ENCODE measurements at regions not wholly inside any gene's neighbourhood (a gene's known extent, or its start where the extent isn't known, plus 50 kb on each side); places are given as distances from the start of the nearest gene placed in this dataset. TPM values are rescaled to one million over a fixed set of nuclear protein-coding genes. Genes with fewer than 3 reads are reported as not detected.

DNA sequence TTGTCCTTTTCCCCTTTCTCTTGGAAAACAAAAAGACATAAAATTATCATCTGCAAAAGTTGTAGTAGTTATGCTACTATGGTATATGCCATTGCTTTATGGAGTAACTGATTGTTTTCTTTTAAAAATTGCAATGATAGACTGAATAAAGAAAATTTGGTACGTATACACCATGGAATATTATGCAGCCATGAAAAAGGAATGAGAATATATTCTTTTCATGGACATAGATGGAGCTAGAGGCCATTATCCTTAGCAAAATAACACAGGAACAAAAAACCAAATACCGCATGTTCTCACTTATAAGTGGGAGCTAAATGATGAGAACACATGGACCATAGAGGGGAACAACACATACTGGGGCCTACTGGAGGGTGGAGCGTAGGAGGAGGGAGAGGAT lies 538.8 kb downstream of the PLXDC2 start:
- no peaks in the 10 kb centered on the region for H3K36me3 Mint-ChIP-seq (ENCODE audit: low read depth)
- no peaks in the 10 kb centered on the region for H3K4me1 Mint-ChIP-seq (ENCODE audit: low read depth)
- no peaks in the 10 kb centered on the region for H3K27me3 Mint-ChIP-seq (ENCODE audit: low read depth)
- ChIA-PET POLR2A (no interaction called here), CTCF (no interaction called here)
- peaks cover 12% of the 10 kb centered on the region for H3K9me3 Mint-ChIP-seq (ENCODE audit: insufficient read depth)
- ATAC-seq (no peak), DNase-seq (no peak)
- H3K4me3 Mint-ChIP-seq: no peak overlapping the region
- no peak overlapping the region for H3K27ac Mint-ChIP-seq

- DNase-seq (no peak), ATAC-seq (no peak)
- no peaks in the 10 kb centered on the region for H3K27me3 Mint-ChIP-seq (ENCODE audit: low read depth)
- H3K9me3 Mint-ChIP-seq (ENCODE audit: insufficient read depth): peaks cover 5% of the 10 kb centered on the region
- H3K4me3 Mint-ChIP-seq: no peak overlapping the region
- no peak overlapping the region for H3K27ac Mint-ChIP-seq
- no peaks in the 10 kb centered on the region for H3K4me1 Mint-ChIP-seq (ENCODE audit: low read depth)
- no peaks in the 10 kb centered on the region for H3K36me3 Mint-ChIP-seq (ENCODE audit: low read depth)
- POLR2A ChIA-PET: no interaction called here
- CTCF ChIA-PET: no interaction called here
Observed at GRCh38 chr10:20354166-20354565, 537.9 kb downstream of the PLXDC2 start.

GRCh38 chr10:20350509-20350908 lies 534.3 kb downstream of the PLXDC2 start:
- H3K9me3 Mint-ChIP-seq (ENCODE audit: insufficient read depth): peaks cover 5% of the 10 kb centered on the region
- ATAC-seq: no peak
- no peaks in the 10 kb centered on the region for H3K27me3 Mint-ChIP-seq (ENCODE audit: low read depth)
- DNase-seq: no peak
- H3K27ac Mint-ChIP-seq: no peak overlapping the region
- H3K4me1 Mint-ChIP-seq (ENCODE audit: low read depth): no peaks in the 10 kb centered on the region
- no peaks in the 10 kb centered on the region for H3K36me3 Mint-ChIP-seq (ENCODE audit: low read depth)
- ChIA-PET POLR2A (no interaction called here), CTCF (no interaction called here)
- no peak overlapping the region for H3K4me3 Mint-ChIP-seq

DNA sequence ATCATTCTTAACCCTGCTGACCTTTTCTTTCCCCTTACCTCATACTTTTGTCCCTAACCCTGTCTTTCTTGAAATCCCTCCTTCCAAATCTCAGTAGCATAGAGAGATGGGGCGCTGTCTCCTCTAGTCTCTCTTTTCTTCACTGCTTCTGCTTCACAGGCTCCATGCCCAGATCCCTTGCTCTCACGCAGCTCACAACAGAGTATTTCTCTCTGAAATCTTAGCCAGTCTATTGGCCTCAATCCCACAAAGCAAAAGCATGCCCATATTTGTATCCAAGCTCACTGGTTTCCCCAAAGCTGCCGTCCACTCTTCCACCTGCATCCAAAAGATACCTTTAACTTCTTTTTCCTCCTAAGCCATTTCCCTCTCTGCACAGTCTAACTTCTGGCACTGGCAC lies 526.8 kb downstream of the PLXDC2 start:
- ATAC-seq (no peak), DNase-seq (no peak)
- Mint-ChIP-seq H3K4me1 (ENCODE audit: low read depth) (no peaks in the 10 kb centered on the region), H3K27ac (no peak overlapping the region), H3K36me3 (ENCODE audit: low read depth) (no peaks in the 10 kb centered on the region), H3K27me3 (ENCODE audit: low read depth) (no peaks in the 10 kb centered on the region), H3K9me3 (ENCODE audit: insufficient read depth) (peaks cover 7% of the 10 kb centered on the region), H3K4me3 (no peak overlapping the region)
- ChIA-PET CTCF (no interaction called here), POLR2A (no interaction called here)

Small RNA genes in the stretch of these regions (microRNA-seq; reads per million reads assigned to microRNA genes)
- gene MIR4675: not detected

All from activated CD8-positive, alpha-beta T cell treated with anti-CD3 and anti-CD28 coated beads, Interleukin-2, amount 10 ng/mL, durations not matched to agents 7 days and 5 days (primary cell).